B cell (primary cell): ENCODE measurements at regions not wholly inside any gene's neighbourhood (a gene's known extent, or its start where the extent isn't known, plus 50 kb on each side); places are given as distances from the start of the nearest gene placed in this dataset.

Experiments used
- EZH2 ChIP-seq: IDR thresholded peaks from 2 replicates; pipeline ENCODE4 v1.6.1; 2012; ENCODE audit warnings: borderline replicate concordance, low read depth, mild to moderate bottlenecking, moderate library complexity, low read length; ENCODE audit not compliant: insufficient read depth, poor library complexity, severe bottlenecking
- TF ChIP-seq, protein P1 (sequence below): fragments of 200-600 bp; IDR thresholded peaks from one replicate; pipeline ENCODE4 v1.8.0; 2022; ENCODE audit warnings: antibody characterized with exemption, mild to moderate bottlenecking

DNA sequence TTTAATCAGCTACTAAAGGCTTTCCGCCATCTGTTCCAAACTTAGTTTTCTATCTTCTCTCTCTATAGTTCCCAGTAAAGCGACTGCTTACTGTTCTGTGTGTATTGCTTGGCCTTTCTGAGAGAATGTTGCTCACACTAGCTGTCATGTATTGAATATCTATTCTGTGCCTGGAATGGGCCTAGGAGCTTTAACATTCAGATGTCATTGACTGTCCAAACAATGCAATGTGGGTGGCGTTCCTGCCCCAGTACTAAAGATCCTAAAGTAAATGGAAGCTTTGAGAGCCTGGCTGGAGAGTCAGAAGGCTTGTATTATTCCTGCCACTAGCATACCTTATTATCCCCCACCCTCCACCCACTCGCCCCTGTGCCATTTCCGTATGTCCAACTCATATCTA lies 163.5 kb downstream of the SDHAF3 start:
- TF ChIP-seq, protein P1, sequence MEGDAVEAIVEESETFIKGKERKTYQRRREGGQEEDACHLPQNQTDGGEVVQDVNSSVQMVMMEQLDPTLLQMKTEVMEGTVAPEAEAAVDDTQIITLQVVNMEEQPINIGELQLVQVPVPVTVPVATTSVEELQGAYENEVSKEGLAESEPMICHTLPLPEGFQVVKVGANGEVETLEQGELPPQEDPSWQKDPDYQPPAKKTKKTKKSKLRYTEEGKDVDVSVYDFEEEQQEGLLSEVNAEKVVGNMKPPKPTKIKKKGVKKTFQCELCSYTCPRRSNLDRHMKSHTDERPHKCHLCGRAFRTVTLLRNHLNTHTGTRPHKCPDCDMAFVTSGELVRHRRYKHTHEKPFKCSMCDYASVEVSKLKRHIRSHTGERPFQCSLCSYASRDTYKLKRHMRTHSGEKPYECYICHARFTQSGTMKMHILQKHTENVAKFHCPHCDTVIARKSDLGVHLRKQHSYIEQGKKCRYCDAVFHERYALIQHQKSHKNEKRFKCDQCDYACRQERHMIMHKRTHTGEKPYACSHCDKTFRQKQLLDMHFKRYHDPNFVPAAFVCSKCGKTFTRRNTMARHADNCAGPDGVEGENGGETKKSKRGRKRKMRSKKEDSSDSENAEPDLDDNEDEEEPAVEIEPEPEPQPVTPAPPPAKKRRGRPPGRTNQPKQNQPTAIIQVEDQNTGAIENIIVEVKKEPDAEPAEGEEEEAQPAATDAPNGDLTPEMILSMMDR, result no peak
- TF ChIP-seq EZH2, result no peak
